Activated CD4-positive, alpha-beta T cell treated with anti-CD3 and anti-CD28 coated beads for 24 hours (primary cell): ENCODE measurements at regions not wholly inside any gene's neighbourhood (a gene's known extent, or its start where the extent isn't known, plus 50 kb on each side); places are given as distances from the start of the nearest gene placed in this dataset.
"Not testable (repeated sequence)": the region's sequence is repeated elsewhere in the genome, so short reads cannot be mapped to it uniquely, and the experiment has no call there.

Experiments
- DNase-seq, 2 donors: peaks; one replicate each; pipeline ENCODE4 v3.0.0-alpha.2; 2020; ENCODE audit warnings: low read depth in 2 of 2

GRCh38 chr18:27382567-27383216 lies 197.6 kb upstream of the CHST9 start:
- DNase-seq, result no peak

DNA sequence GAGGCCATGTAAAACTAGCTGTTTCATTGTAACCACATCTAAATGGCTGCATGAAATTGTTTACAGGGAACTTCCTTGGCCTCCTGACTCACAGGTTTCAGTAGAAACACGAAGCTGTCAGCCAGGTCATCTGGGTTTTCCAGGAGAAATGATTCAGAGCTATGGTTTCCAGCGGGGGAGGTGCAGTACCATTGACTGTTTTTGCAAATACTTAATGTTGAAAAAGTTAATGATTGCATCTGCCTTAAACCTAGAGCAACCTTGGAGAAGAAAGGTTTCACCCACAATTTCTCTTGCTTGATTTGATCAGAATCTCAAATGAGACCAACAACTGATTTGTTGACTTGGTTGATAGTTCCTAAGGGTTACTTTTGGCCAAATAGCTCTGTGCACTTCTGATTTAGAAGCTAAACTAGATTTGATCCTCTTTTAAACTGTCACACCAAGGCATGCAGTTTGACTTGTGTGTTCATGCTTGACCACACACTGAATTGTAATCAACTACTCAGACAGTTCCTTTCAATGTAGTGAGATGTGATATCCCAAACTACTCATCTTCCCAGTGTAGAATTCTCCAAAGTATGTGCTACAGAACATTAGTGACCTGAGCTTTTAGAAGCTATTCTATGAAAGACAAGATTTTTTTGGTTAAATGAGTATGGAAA lies 193.5 kb upstream of the CHST9 start:
- DNase-seq, result no peak

GRCh38 chr18:27377251-27377650 lies 192.1 kb upstream of the CHST9 start:
- DNase-seq, result no peak

- DNase-seq, result no peak
These were observed 187.3 kb upstream of the CHST9 start for GRCh38 chr18:27372386-27372785.

DNA sequence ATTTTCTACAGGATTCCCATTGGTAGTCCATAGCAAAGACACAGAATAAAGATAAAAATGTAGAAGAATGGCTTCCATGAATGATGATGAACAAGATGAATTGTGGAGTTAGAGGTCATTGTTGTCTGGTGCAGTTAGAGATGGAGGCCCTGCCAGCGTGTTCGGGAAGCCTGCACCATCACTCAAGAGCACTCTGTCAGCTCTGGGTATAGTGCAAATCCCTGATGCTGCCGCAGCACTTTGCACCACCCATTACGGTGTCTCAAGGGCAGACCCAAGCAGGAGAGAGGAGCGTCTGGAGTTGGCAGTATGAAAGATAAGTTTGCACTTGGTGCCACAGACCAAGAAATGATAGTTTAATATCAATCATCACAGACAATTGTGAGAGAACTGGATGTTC lies 181.6 kb upstream of the CHST9 start:
- no peak for DNase-seq

DNA sequence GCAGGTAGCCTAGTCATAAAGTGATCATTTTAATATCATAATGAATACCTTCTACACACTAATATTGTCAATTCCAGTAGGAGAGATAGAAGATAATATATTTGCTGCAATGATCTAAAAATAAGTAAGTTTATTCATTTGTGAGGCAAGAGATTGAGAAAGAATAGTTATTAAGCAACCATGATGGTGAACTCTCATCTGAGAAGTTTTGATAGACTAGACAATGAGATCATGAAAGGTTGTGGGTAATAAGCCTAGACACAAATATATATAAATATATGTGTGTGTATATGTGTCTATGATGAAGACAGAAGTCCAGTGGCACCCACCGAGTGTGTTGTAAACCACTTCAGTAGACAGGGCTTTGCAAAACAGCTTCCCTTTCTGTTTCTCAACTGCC lies 181.0 kb upstream of the CHST9 start:
- no peak for DNase-seq

GRCh38 chr18:27363872-27364271 lies 178.8 kb upstream of the CHST9 start:
- DNase-seq, result no peak

DNA sequence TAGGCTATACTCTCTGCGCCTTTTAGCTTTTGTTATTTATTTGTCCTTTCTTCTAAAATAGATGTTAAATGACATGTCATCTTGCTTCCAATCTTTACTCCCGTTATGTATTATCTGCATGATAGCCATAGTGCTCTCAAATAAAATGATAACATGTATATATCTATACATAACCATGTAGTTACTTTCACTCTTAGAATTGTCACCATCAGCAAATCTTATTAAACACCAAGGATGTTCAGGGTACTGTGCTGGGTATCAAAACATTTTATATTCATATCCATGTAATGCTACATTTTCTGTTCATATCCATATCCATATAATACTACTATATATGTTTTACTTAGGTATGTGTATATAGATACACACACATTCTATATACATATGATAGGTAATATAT lies 176.4 kb upstream of the CHST9 start:
- no peak for DNase-seq

- DNase-seq, result no peak
These were observed 170.2 kb upstream of the CHST9 start for GRCh38 chr18:27355308-27355707.

- no peak for DNase-seq
These were observed 168.2 kb upstream of the CHST9 start for GRCh38 chr18:27353273-27353672.

DNA sequence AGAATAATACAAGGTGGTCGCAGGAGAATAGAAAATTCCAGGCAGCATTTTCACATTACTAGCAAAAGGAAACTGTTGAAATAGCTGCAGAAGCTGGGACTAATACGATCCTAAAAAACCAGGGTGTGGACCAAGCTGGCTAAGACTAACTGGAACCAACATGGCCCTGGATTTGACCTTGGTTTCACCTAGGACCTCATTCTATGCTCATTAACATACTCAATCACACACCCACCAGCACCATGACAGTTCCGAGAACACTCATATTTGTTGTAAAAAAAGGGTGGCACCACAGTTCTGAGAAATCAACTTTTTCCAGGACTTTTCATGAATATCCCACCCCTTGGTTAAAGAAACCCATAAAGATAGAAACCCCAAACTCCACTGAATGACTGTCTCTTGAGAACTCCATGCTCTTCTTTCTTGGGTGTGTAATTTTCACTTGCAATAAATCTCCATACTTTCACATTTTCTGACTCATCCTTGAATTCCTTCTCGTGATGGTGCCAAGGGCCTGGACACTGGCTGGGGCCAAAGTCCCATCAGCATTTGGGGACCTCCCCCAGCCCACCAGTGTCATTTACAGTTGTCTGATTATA lies 164.3 kb upstream of the CHST9 start:
- DNase-seq, result no peak

GRCh38 chr18:27331606-27332005 lies 146.5 kb upstream of the CHST9 start:
- no peak for DNase-seq

- DNase-seq, result no peak
These were observed 129.9 kb upstream of the CHST9 start for GRCh38 chr18:27314996-27315395.

DNA sequence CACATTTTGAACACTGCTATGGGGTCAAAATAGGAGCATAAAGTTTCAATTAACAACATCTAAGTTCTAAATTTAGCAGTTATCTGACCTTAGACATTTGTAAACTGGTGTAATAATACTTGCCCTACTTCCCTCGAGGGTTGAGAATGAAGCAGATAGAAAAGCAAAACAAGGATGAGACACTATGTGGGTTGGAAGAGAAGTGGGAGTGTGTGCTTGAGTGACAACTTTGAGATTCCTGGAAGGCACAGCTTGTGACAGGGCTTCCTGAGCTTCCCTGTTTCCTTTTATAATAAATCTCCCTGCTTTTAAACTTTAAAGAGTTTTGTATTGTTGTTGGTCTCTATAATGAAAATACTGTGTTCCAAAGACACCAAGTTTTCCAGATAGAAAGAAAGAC lies 128.6 kb upstream of the CHST9 start:
- no peak for DNase-seq

DNA sequence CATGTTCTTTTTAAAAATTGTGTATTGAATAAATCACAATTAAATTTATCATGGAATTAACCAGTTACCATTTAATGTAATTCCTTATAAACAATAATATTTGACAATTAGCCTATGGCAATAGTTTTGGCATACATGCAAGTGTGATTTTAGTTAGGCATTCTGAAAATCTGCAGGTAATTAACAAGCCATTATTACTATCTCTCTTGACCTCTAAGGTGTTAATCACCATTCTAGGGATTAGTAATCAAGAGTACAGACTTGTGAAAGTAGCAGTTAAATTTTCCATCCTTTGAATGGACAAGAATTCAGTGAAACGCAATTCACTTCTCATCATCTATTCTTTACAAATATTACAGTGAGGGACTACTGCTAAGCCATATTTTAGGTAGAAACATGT lies 127.7 kb upstream of the CHST9 start:
- no peak for DNase-seq

GRCh38 chr18:27312153-27312552 lies 127.0 kb upstream of the CHST9 start:
- DNase-seq, result no peak

DNA sequence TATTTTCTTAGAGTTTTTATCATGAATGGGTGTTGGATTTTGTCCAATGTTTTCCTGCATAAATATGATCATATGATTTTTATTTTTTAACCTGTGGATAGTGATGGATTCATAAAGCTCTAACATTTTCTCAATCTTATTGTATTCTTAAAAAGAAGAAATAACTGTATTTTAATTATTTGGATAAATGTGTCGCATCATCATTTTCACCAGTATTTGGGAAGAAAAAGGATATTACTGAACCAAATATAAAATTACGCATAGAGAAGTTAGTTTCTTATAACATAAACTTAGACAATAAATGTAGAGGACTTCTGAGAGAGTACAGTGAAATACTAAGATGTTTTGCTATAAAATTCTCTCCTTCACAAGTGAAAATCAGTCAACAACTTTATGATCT lies 126.0 kb upstream of the CHST9 start:
- no peak for DNase-seq

- no peak for DNase-seq
These were observed 116.7 kb upstream of the CHST9 start for GRCh38 chr18:27301615-27302378.

DNA sequence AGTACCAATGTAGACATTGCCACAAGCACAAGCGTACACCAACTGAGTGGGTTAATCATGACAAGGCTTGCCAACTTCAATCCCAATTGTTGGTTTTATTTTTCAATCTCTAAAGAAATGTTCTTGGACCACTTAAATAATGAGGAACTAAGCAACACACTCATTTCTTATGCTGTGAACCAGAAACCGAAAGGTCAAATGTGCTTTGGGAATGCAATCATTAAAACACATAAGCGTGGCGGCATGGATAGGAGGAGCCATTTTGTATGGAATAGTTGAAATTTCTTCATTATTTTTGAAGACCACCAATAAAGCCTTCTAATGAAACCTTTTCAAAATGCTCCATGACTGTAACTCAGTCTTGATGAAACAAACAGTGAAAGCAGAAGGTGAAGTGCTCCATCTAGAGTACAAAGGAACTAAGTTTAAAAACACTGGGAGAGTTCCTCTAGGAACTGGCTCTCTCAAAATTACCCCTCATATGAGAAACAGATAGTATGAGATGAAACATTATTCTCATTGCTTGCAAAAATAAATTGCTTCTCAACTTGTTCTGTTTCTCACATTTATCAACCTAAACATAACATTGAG lies 113.2 kb upstream of the CHST9 start:
- DNase-seq, result no peak

DNA sequence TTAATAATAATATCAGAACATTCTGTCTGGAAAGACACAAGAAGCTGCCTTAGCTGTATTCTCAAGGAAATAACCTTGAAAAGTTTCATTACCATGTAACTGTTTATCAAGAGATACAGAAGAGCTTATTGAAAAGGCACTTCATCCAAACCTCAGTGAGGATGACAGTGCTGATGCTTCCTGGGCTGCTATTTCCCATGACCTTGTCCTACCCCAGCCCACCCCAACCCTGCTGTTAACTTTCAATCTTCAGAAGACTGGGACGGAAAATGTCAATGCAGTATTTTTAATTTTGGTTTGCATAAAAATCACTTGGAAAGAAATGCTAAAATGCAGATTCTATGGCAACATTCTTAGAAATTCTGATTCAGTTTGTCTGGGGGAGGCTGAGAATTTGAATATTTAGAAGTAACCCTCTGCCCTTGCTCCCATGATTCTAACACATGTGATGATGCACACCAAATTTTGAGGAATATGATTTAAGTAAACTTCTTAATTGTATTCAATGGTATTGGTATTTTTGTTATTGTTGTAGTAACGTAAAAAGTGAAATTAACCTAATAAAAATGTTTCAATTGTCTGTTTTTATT lies 101.0 kb upstream of the CHST9 start:
- not testable (repeated sequence) for DNase-seq

- DNase-seq, result no peak
These were observed 93.0 kb upstream of the CHST9 start for GRCh38 chr18:27278131-27278530.

GRCh38 chr18:27277554-27277953 lies 92.4 kb upstream of the CHST9 start:
- DNase-seq, result no peak
